Natural killer cell (primary cell): ENCODE measurements at regions not wholly inside any gene's neighbourhood (a gene's known extent, or its start where the extent isn't known, plus 50 kb on each side); places are given as distances from the start of the nearest gene placed in this dataset.

Source experiments
- ATAC-seq, 3 donors: fragments of 150-1000 bp in 2 of 3; fragments of 200-7000 bp in 1 of 3; cut with Tn5 transposase; 1 replicate in 1 of 3; 2 replicates in 2 of 3; pipeline ENCODE4 v1.10.0; 2021; ENCODE audit warnings: mild to moderate bottlenecking in 2 of 3, moderate library complexity in 2 of 3
- DNase-seq, 2 donors: peaks; one replicate each; pipeline versions ENCODE4 v3.0.0 to v3.0.0-alpha.2; 2013 to 2021; ENCODE audit warnings: mixed read lengths in 1 of 2
- H3K27ac ChIP-seq: one replicate; pipeline ENCODE4 v1.5.1; 2013; ENCODE audit warnings: mild to moderate bottlenecking, low read length
- H3K27me3 ChIP-seq: one replicate; pipeline ENCODE4 v1.6.1; 2013; ENCODE audit warnings: low read length; ENCODE audit not compliant: control insufficient read depth, insufficient read depth
- H3K36me3 ChIP-seq: one replicate; pipeline ENCODE4 v1.6.1; 2013; ENCODE audit warnings: low read length; ENCODE audit not compliant: control insufficient read depth, insufficient read depth
- H3K4me1 ChIP-seq: one replicate; pipeline ENCODE4 v1.6.1; 2013; ENCODE audit warnings: low read length; ENCODE audit not compliant: control insufficient read depth, insufficient read depth
- H3K4me3 ChIP-seq: one replicate; pipeline ENCODE4 v1.5.1; 2013; ENCODE audit warnings: low read length
- H3K9me3 ChIP-seq: one replicate; pipeline ENCODE4 v1.6.1; 2013; ENCODE audit warnings: low read length; ENCODE audit not compliant: control insufficient read depth, insufficient read depth
- H3K27ac Mint-ChIP-seq, 2 donors: one replicate each; pipeline ENCODE4 v1.8.0; 2022; ENCODE audit warnings: mild to moderate bottlenecking in 2 of 2, mixed read lengths in 2 of 2, moderate library complexity in 1 of 2
- H3K27me3 Mint-ChIP-seq, 2 donors: one replicate each; pipeline ENCODE4 v1.8.0; 2022; ENCODE audit warnings: low read depth in 2 of 2, mixed read lengths in 2 of 2
- H3K36me3 Mint-ChIP-seq: one replicate; pipeline ENCODE4 v1.8.0; 2022; ENCODE audit warnings: mixed read lengths
- H3K4me1 Mint-ChIP-seq, 2 donors: one replicate each; pipeline ENCODE4 v1.8.0; 2022; ENCODE audit warnings: mixed read lengths in 2 of 2
- H3K4me3 Mint-ChIP-seq: one replicate; pipeline ENCODE4 v1.8.0; 2022; ENCODE audit warnings: mild to moderate bottlenecking, moderate library complexity, mixed read lengths
- H3K9me3 Mint-ChIP-seq, 2 donors: one replicate each; pipeline ENCODE4 v1.8.0; 2022; ENCODE audit warnings: mixed read lengths in 2 of 2
- WGBS: methylation state at CpG from one replicate; pipeline ENCODE4 v1.1.7; 2013; ENCODE audit warnings: missing lambda C conversion rate; ENCODE audit not compliant: insufficient coverage; 5-methylcytosine and 5-hydroxymethylcytosine counted together
- intact Hi-C: fragments of 100-400 bp; cut with micrococcal nuclease; formaldehyde crosslinking; loops from one replicate; pipeline ENCODE4 v1.14.2; 2022
- TF ChIP-seq, protein P1 (sequence below): fragments of 200-600 bp; IDR thresholded peaks from one replicate; pipeline ENCODE4 v1.8.0; 2022; ENCODE audit warnings: antibody characterized with exemption

DNA sequence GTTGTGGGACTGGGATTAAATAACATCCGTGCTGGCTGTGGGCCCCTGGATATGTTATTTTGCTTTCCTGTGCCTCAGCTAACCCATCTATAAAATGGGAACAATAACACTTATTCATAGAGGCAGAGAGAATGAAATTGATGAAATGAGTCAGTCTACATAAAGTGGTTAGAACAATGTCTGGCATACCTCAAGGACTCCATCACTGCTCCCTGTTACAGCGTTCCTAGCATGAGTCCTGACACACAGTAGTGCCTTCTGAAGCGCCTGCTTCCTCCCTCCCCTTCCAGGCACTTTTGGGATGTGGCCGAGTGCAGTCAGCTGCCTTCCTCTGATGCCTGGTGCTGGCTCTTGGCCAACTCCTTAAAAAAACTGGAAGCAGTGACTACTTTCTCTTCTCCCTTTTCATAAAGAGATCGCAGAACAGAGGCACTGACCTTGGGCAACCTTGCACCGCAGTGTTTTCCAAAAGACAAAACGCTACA is 108.4 kb upstream of the ZMIZ1 start:
- Mint-ChIP-seq H3K27me3 (peaks cover 0 to 7% of the 10 kb centered on the region in 2 donors), H3K9me3 (no peaks in the 10 kb centered on the region), H3K4me1 (no peaks in the 10 kb centered on the region), H3K36me3 (no peaks in the 10 kb centered on the region), H3K4me3 (no peak overlapping the region), H3K27ac (no peak overlapping the region)
- no peaks in the 10 kb centered on the region for H3K27me3 ChIP-seq
- no peak for DNase-seq
- H3K36me3 ChIP-seq, result no peaks in the 10 kb centered on the region
- ATAC-seq, result no peak
- no peak overlapping the region for H3K27ac ChIP-seq
- TF ChIP-seq, protein P1, sequence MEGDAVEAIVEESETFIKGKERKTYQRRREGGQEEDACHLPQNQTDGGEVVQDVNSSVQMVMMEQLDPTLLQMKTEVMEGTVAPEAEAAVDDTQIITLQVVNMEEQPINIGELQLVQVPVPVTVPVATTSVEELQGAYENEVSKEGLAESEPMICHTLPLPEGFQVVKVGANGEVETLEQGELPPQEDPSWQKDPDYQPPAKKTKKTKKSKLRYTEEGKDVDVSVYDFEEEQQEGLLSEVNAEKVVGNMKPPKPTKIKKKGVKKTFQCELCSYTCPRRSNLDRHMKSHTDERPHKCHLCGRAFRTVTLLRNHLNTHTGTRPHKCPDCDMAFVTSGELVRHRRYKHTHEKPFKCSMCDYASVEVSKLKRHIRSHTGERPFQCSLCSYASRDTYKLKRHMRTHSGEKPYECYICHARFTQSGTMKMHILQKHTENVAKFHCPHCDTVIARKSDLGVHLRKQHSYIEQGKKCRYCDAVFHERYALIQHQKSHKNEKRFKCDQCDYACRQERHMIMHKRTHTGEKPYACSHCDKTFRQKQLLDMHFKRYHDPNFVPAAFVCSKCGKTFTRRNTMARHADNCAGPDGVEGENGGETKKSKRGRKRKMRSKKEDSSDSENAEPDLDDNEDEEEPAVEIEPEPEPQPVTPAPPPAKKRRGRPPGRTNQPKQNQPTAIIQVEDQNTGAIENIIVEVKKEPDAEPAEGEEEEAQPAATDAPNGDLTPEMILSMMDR, result no peak
- H3K9me3 ChIP-seq, result no peaks in the 10 kb centered on the region
- 77% methylated on average over 6 of the region's 7 CpGs for WGBS
- no peaks in the 10 kb centered on the region for H3K4me1 ChIP-seq
- H3K4me3 ChIP-seq, result no peak overlapping the region
- intact Hi-C loops, result no loop called here

DNA sequence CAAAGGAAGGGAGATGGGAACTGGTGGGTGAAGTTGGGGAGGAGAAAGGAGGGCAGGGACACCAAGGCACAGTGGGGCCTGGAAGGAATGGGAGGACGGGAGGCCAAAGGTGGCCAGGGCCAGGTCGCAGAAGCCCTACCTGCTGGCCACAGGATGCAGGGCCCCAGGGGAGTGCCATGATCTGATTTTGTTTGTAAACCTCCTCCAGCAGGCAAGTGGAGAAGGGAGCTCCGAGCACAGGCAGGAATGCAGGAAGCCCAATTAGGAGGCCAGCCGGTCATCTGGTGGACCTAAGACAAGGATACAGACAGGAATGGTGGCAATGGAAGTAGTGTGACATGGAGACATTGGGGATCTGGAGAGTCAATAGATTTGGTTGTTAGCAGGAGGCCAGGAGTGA is 107.0 kb upstream of the ZMIZ1 start:
- no peaks in the 10 kb centered on the region for H3K4me1 ChIP-seq
- H3K27ac Mint-ChIP-seq, result no peak overlapping the region
- no peaks in the 10 kb centered on the region for H3K9me3 ChIP-seq
- no peak overlapping the region for H3K4me3 Mint-ChIP-seq
- DNase-seq (no peak), ATAC-seq (no peak)
- no peaks in the 10 kb centered on the region for H3K9me3 Mint-ChIP-seq
- H3K36me3 Mint-ChIP-seq, result no peaks in the 10 kb centered on the region
- 88% methylated on average over 4 of the region's 4 CpGs for WGBS
- no peaks in the 10 kb centered on the region for H3K4me1 Mint-ChIP-seq
- TF ChIP-seq, protein P1, result no peak
- peaks cover 0 to 7% of the 10 kb centered on the region in 2 donors for H3K27me3 Mint-ChIP-seq
- H3K4me3 ChIP-seq, result no peak overlapping the region
- H3K27ac ChIP-seq, result no peak overlapping the region
- no peaks in the 10 kb centered on the region for H3K36me3 ChIP-seq
- H3K27me3 ChIP-seq, result no peaks in the 10 kb centered on the region
- intact Hi-C loops, result no loop called here

DNA sequence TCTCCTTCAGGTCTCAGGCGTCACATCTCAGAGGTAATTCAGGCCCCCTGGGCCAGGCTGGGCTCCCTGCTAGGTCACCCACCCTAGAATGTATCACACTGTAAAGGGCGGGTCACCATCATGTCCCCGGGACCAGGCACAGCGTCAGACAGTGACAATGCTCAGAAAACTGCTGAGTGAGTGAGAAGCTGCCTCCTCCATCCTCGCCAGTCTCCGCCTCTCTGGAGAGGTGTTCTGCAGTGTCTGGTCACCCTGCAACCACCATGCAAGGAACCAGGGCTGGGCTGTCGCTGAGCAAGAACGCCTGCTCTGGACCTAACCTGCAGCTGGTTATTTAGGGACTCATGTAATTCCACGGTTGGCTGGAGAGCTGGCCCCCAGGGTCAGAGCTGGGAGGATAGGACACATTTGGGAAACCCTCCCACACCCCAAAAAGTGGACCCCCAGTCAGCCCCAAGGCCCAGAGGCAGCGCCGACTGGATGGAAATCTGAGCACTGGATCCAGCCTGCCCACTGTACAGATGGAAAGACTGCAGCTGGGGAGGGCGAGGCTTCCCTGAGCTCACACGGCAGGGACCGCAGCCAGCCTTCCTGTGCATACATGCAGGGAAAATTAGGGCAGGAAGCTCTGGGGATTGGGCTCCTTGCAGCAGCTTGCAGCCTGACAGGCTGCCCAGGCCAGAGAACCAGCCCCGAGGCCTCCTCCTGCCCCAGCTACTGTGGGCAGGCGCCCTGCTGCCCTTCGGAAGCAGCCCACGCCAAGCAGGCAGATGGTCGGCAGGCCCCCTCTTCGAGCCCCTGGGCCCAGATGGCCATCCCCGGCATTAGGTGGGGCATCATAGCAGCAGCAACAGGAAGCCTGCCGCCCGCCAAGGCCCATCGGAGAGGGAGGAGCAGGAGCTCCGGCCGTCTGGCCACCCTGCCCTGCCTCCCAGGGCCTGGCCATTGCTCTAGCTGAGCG is 105.4 kb upstream of the ZMIZ1 start:
- H3K36me3 Mint-ChIP-seq, result no peaks in the 10 kb centered on the region
- Histone ChIP-seq H3K4me1 (no peaks in the 10 kb centered on the region), H3K36me3 (no peaks in the 10 kb centered on the region), H3K4me3 (no peak overlapping the region), H3K27ac (no peak overlapping the region), H3K27me3 (no peaks in the 10 kb centered on the region), H3K9me3 (no peaks in the 10 kb centered on the region)
- no peak overlapping the region for H3K4me3 Mint-ChIP-seq
- intact Hi-C loops, result no loop called here
- no peak overlapping the region for H3K27ac Mint-ChIP-seq
- H3K9me3 Mint-ChIP-seq, result no peaks in the 10 kb centered on the region
- 89% methylated on average over 27 of the region's 27 CpGs for WGBS
- TF ChIP-seq, protein P1, result no peak
- no peak for ATAC-seq
- DNase-seq, result no peak
- H3K4me1 Mint-ChIP-seq, result no peaks in the 10 kb centered on the region
- peaks cover 0 to 7% of the 10 kb centered on the region in 2 donors for H3K27me3 Mint-ChIP-seq
